IMR-90 (cell line): ENCODE measurements at regions not wholly inside any gene's neighbourhood (a gene's known extent, or its start where the extent isn't known, plus 50 kb on each side); places are given as distances from the start of the nearest gene placed in this dataset.

ENCODE experiments used
- ATAC-seq: fragments of 200-7000 bp; cut with Tn5 transposase; 2 replicates; pipeline ENCODE4 v1.9.1; 2020; ENCODE audit warnings: low read depth, mild to moderate bottlenecking, moderate library complexity
- BruUV-seq: library from RNA; stranded (reverse); fragments of 400-500 nt; replicated peaks from 2 replicates; lab custom pipeline; 2021; lab: Mats Ljungman, UMichigan
- CTCF ChIA-PET: fragments of 300-600 bp; formaldehyde crosslinking; extraction: SDS; loops from one replicate; lab custom pipeline; 2021; ENCODE audit warnings: antibody characterized with exemption; lab: Yijun Ruan, JAX
- POLR2A ChIA-PET: fragments of 300-600 bp; sonication (Branson Sonifier 250); formaldehyde crosslinking; loops from one replicate; lab custom pipeline; 2022; ENCODE audit warnings: antibody characterized with exemption; ENCODE audit not compliant: unreplicated experiment; lab: Charles Lee
- DNase-seq: peaks from one replicate; pipeline ENCODE4 v3.0.0; 2013
- H2AFZ ChIP-seq: replicated peaks from 2 replicates; pipeline ENCODE3; 2013; ENCODE audit warnings: low read length, mild to moderate bottlenecking; ENCODE audit not compliant: poor library complexity
- H2AK5ac ChIP-seq: 2 replicates; pipeline ENCODE4 v1.6.1; 2013; ENCODE audit warnings: low read depth, low read length, inconsistent platforms
- H2AK9ac ChIP-seq: replicated peaks from 2 replicates; pipeline ENCODE3; 2013; ENCODE audit warnings: mild to moderate bottlenecking, low read depth, low read length, moderate library complexity; ENCODE audit not compliant: poor library complexity
- H2BK120ac ChIP-seq: 2 replicates; pipeline ENCODE4 v1.6.1; 2013; ENCODE audit warnings: low read depth, low read length, inconsistent platforms
- H2BK15ac ChIP-seq: 3 replicates; pipeline ENCODE4 v1.6.1; 2013; ENCODE audit warnings: low read depth, low read length, inconsistent platforms
- H2BK20ac ChIP-seq: 2 replicates; pipeline ENCODE4 v1.6.1; 2013; ENCODE audit warnings: low read depth, mild to moderate bottlenecking, inconsistent platforms, low read length, moderate library complexity
- H2BK5ac ChIP-seq: 2 replicates; pipeline ENCODE4 v1.6.1; 2013; ENCODE audit warnings: mild to moderate bottlenecking, low read depth, low read length, inconsistent platforms; ENCODE audit not compliant: poor library complexity, severe bottlenecking
- H3K14ac ChIP-seq: replicated peaks from 2 replicates; pipeline ENCODE4 v1.6.1; 2013; ENCODE audit warnings: low read depth, low read length, inconsistent platforms
- H3K18ac ChIP-seq: 2 replicates; pipeline ENCODE4 v1.6.1; 2013; ENCODE audit warnings: low read depth, low read length, control low read depth
- H3K23ac ChIP-seq: 2 replicates; pipeline ENCODE4 v1.6.1; 2013; ENCODE audit warnings: low read depth, low read length, inconsistent platforms
- H3K27ac ChIP-seq: 2 replicates; pipeline ENCODE4 v1.5.1; 2013; ENCODE audit warnings: mild to moderate bottlenecking, control low read depth, low read length; ENCODE audit not compliant: insufficient read depth
- H3K27me3 ChIP-seq: 2 replicates; pipeline ENCODE4 v1.6.1; 2013; ENCODE audit warnings: low read length; ENCODE audit not compliant: control insufficient read depth, insufficient read depth
- H3K36me3 ChIP-seq: 2 replicates; pipeline ENCODE4 v1.6.1; 2013; ENCODE audit warnings: low read length, mixed read lengths; ENCODE audit not compliant: control insufficient read depth, insufficient read depth
- H3K4ac ChIP-seq: 2 replicates; pipeline ENCODE4 v1.6.1; 2013; ENCODE audit warnings: low read depth, low read length, inconsistent platforms
- H3K4me1 ChIP-seq: 2 replicates; pipeline ENCODE4 v1.6.1; 2013; ENCODE audit warnings: low read length, mixed read lengths; ENCODE audit not compliant: control insufficient read depth, insufficient read depth
- H3K4me2 ChIP-seq: 2 replicates; pipeline ENCODE4 v1.6.1; 2013; ENCODE audit warnings: low read depth, mild to moderate bottlenecking, control low read depth, low read length, moderate library complexity
- H3K4me3 ChIP-seq: 2 replicates; pipeline ENCODE4 v1.5.1; 2013; ENCODE audit warnings: low read depth, mild to moderate bottlenecking, control low read depth, low read length, moderate library complexity; ENCODE audit not compliant: insufficient read depth
- H3K56ac ChIP-seq: 2 replicates; pipeline ENCODE4 v1.6.1; 2013; ENCODE audit warnings: low read length, inconsistent platforms; ENCODE audit not compliant: insufficient read depth; ENCODE audit errors: extremely low read depth
- H3K79me1 ChIP-seq, 2 experiments: 2 replicates each; pipeline ENCODE4 v1.6.1; 2013; ENCODE audit warnings: low read length in 2 of 2, inconsistent platforms in 1 of 2, low read depth in 1 of 2
- H3K9ac ChIP-seq: 2 replicates; pipeline ENCODE4 v1.6.1; 2013; ENCODE audit warnings: low read depth, low read length, control low read depth
- H3K9me1 ChIP-seq: 2 replicates; pipeline ENCODE4 v1.6.1; 2013; ENCODE audit warnings: low read length, inconsistent platforms; ENCODE audit not compliant: insufficient read depth
- H3K9me3 ChIP-seq: 2 replicates; pipeline ENCODE4 v1.6.1; 2013; ENCODE audit warnings: low read length; ENCODE audit not compliant: control insufficient read depth, insufficient read depth
- H4K20me1 ChIP-seq: 2 replicates; pipeline ENCODE4 v1.6.1; 2013; ENCODE audit warnings: low read length, inconsistent platforms; ENCODE audit not compliant: insufficient read depth
- H4K5ac ChIP-seq: 2 replicates; pipeline ENCODE4 v1.6.1; 2013; ENCODE audit warnings: mild to moderate bottlenecking, low read depth, low read length, control low read depth
- H4K8ac ChIP-seq, 2 experiments: 2 replicates each; pipeline ENCODE4 v1.6.1; 2013; ENCODE audit warnings: low read depth in 2 of 2, low read length in 2 of 2, control low read depth in 1 of 2, inconsistent platforms in 1 of 2
- H4K91ac ChIP-seq: 2 replicates; pipeline ENCODE4 v1.6.1; 2013; ENCODE audit warnings: low read depth, low read length, inconsistent platforms; ENCODE audit not compliant: insufficient read depth
- CEBPB ChIP-seq: IDR thresholded peaks from 2 replicates; pipeline ENCODE4 v1.6.1; 2012; ENCODE audit warnings: low read depth, low read length, improper control_type of control experiment
- WGBS, 2 experiments: methylation state at CpG; one replicate each; pipeline versions ENCODE4 v1.1.5 to v1.1.7; 2013; ENCODE audit warnings: missing lambda C conversion rate in 2 of 2; ENCODE audit not compliant: insufficient read length in 1 of 2; ENCODE audit errors: extremely low coverage in 2 of 2; 5-methylcytosine and 5-hydroxymethylcytosine counted together
- dilution Hi-C: fragments of 300-500 bp; cut with HindIII; formaldehyde crosslinking; loops from one replicate; pipeline ENCODE4 v1.14.3; 2018; ENCODE audit warnings: low sequenced_read_pairs; ENCODE audit not compliant: unreplicated experiment
- in situ Hi-C: fragments of 300-500 bp; cut with MboI; formaldehyde crosslinking; loops from 3 replicates; pipeline ENCODE4 v1.14.3; 2019; ENCODE audit warnings: low sequenced_read_pairs, inconsistent platforms, mixed read lengths
- intact Hi-C: fragments of 100-400 bp; cut with micrococcal nuclease; formaldehyde crosslinking; loops from 2 replicates; pipeline ENCODE4 v1.10.0; 2022
- TF ChIP-seq, protein P1 (sequence below): fragments of 150-350 bp; IDR thresholded peaks from 2 replicates; pipeline ENCODE4 v1.6.1; 2017; ENCODE audit warnings: mild to moderate bottlenecking, antibody characterized with exemption, low read length, low read depth

DNA sequence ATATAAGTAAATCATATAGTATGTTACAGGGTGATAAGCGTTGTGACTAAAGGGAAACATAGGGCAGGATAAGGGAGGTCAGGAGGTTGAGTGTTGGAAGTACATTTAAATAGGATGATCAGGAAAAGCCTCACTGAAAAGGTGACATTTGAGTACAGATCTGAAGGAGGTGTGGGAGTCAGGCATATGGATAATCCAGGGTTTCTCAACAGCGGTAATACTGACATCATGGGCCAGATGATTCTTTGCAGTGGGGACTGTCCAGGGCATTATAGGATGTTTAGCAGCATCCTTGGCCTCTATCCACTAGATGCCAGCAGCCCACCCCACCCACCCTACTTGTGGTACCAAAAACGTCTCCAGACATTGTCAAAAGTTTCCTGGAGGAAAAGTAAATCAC is 292.6 kb upstream of the PREP start:
- Histone ChIP-seq H3K9me3 (no peaks in the 10 kb centered on the region), H3K14ac (no peak overlapping the region), H4K5ac (no peak overlapping the region), H2BK20ac (no peak overlapping the region), H3K27ac (no peak overlapping the region), H3K27me3 (no peaks in the 10 kb centered on the region), H2AK9ac (no peak overlapping the region), H3K4me1 (no peaks in the 10 kb centered on the region), H2BK15ac (no peak overlapping the region), H3K4me3 (no peak overlapping the region), H4K91ac (no peak overlapping the region), H3K9me1 (no peaks in the 10 kb centered on the region), H3K4me2 (no peak overlapping the region), H3K56ac (no peak overlapping the region), H2AK5ac (no peak overlapping the region), H2BK5ac (no peak overlapping the region), H2BK120ac (no peak overlapping the region), H3K79me1 (no peaks in the 10 kb centered on the region), H4K20me1 (no peaks in the 10 kb centered on the region), H3K36me3 (no peaks in the 10 kb centered on the region), H3K23ac (no peak overlapping the region), H4K8ac (no peak overlapping the region), H3K4ac (no peak overlapping the region), H3K18ac (no peak overlapping the region), H2AFZ (no peak overlapping the region), H3K9ac (no peak overlapping the region)
- TF ChIP-seq CEBPB, result no peak
- TF ChIP-seq, protein P1, sequence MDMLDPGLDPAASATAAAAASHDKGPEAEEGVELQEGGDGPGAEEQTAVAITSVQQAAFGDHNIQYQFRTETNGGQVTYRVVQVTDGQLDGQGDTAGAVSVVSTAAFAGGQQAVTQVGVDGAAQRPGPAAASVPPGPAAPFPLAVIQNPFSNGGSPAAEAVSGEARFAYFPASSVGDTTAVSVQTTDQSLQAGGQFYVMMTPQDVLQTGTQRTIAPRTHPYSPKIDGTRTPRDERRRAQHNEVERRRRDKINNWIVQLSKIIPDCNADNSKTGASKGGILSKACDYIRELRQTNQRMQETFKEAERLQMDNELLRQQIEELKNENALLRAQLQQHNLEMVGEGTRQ, result no peak
- in situ Hi-C loops (no loop called here), intact Hi-C loops (no loop called here), dilution Hi-C loops (no loop called here)
- ATAC-seq (no peak), DNase-seq (no peak)
- no CpG with 5 or more reads among the region's 3 CpGs for WGBS, 2 experiments
- POLR2A ChIA-PET, result interaction anchor here (0.5 kb wide), 1 partner anchor 72 kb away, joined by 16 read pairs; no protein-coding TSS in a partner anchor
- BruUV-seq, result no TSS peak
- CTCF ChIA-PET, result no interaction called here
